Parathyroid adenoma (tissue), 2 donors: ENCODE measurements at regions not wholly inside any gene's neighbourhood (a gene's known extent, or its start where the extent isn't known, plus 50 kb on each side); places are given as distances from the start of the nearest gene placed in this dataset.

Experiments
- H2AFZ ChIP-seq: fragments of 300-600 bp; sonication (generic); one replicate; pipeline ENCODE4 v1.7.0; 2017; ENCODE audit warnings: antibody characterized with exemption, mild to moderate bottlenecking
- H3K27ac ChIP-seq: fragments of 300-600 bp; sonication (generic); one replicate; pipeline ENCODE4 v1.7.0; 2017
- H3K27me3 ChIP-seq: fragments of 300-600 bp; sonication (generic); one replicate; pipeline ENCODE4 v1.7.0; 2017; ENCODE audit warnings: low read length; ENCODE audit not compliant: control insufficient read depth, insufficient read depth
- H3K36me3 ChIP-seq: fragments of 300-600 bp; sonication (generic); one replicate; pipeline ENCODE4 v1.7.0; 2017; ENCODE audit warnings: low read length; ENCODE audit not compliant: control insufficient read depth, insufficient read depth
- H3K4me1 ChIP-seq: fragments of 300-600 bp; sonication (generic); one replicate; pipeline ENCODE4 v1.7.0; 2017; ENCODE audit warnings: control low read depth
- H3K4me2 ChIP-seq: fragments of 300-600 bp; sonication (generic); one replicate; pipeline ENCODE4 v1.7.0; 2017; ENCODE audit warnings: low read length
- H3K4me3 ChIP-seq: fragments of 300-600 bp; sonication (generic); one replicate; pipeline ENCODE4 v1.7.0; 2017; ENCODE audit warnings: low read depth, low read length
- H3K79me2 ChIP-seq: fragments of 300-600 bp; sonication (generic); one replicate; pipeline ENCODE4 v1.7.0; 2017; ENCODE audit warnings: control low read depth
- H3K9ac ChIP-seq: fragments of 300-600 bp; sonication (generic); one replicate; pipeline ENCODE4 v1.7.0; 2017; ENCODE audit warnings: mild to moderate bottlenecking
- H3K9me3 ChIP-seq: fragments of 300-600 bp; sonication (generic); one replicate; pipeline ENCODE4 v1.7.0; 2017; ENCODE audit warnings: low read length; ENCODE audit not compliant: control insufficient read depth
- TF ChIP-seq, protein P1 (sequence below): fragments of 300-600 bp; sonication (generic); IDR thresholded peaks from one replicate; pipeline ENCODE4 v1.7.0; 2017; ENCODE audit warnings: antibody characterized with exemption, mild to moderate bottlenecking
- donor health status: primary hyperparathyroidism.

DNA sequence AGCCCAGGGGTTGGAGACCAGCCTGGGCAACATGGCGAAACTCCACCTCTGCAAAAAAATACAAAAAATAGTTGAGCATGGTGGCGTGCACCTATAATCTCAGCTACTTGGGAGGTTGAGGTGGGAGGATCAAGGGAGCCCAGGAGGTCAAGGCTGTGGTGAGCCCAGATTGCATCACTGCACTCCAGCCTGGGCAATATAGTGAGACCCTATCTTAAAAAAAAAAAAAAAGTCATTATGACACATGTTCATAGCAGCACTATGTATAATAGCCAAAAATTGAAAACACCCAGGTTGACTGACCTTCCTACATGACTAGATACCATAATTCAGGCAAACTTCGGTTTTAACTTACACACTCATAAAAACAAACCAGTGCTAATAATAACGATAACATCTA lies 90.8 kb upstream of the RBPJ start:
- Histone ChIP-seq H3K4me2 (no peak overlapping the region), H3K27ac (no peak overlapping the region), H3K36me3 (no peaks in the 10 kb centered on the region), H3K27me3 (no peaks in the 10 kb centered on the region), H2AFZ (no peak overlapping the region), H3K4me1 (no peaks in the 10 kb centered on the region), H3K9me3 (no peaks in the 10 kb centered on the region), H3K4me3 (no peak overlapping the region), H3K79me2 (no peaks in the 10 kb centered on the region), H3K9ac (no peak overlapping the region)
- TF ChIP-seq, protein P1, sequence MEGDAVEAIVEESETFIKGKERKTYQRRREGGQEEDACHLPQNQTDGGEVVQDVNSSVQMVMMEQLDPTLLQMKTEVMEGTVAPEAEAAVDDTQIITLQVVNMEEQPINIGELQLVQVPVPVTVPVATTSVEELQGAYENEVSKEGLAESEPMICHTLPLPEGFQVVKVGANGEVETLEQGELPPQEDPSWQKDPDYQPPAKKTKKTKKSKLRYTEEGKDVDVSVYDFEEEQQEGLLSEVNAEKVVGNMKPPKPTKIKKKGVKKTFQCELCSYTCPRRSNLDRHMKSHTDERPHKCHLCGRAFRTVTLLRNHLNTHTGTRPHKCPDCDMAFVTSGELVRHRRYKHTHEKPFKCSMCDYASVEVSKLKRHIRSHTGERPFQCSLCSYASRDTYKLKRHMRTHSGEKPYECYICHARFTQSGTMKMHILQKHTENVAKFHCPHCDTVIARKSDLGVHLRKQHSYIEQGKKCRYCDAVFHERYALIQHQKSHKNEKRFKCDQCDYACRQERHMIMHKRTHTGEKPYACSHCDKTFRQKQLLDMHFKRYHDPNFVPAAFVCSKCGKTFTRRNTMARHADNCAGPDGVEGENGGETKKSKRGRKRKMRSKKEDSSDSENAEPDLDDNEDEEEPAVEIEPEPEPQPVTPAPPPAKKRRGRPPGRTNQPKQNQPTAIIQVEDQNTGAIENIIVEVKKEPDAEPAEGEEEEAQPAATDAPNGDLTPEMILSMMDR, result no peak

DNA sequence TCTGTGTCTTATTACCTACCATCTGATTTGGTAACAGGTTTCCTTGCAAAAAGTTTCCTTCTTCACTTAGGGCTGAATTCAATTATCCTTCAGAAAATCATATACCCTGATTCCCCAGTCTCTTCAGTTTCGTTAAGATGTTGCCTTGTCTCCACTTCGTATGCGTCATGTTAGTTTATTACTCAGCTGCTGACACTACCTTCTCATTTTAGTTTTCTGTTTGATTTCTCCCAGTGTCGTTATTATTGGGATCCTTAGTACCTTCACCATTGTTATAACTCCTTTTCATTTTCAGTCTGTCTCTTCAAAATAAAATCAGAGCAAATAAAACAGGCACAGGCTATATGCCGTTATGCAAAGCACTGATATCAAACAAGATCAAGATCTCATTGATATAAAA lies 87.5 kb upstream of the RBPJ start:
- H3K27me3 ChIP-seq, result no peaks in the 10 kb centered on the region
- no peak overlapping the region for H2AFZ ChIP-seq
- H3K4me3 ChIP-seq, result no peak overlapping the region
- TF ChIP-seq, protein P1, result no peak
- H3K79me2 ChIP-seq, result no peaks in the 10 kb centered on the region
- no peak overlapping the region for H3K4me2 ChIP-seq
- no peaks in the 10 kb centered on the region for H3K36me3 ChIP-seq
- no peak overlapping the region for H3K27ac ChIP-seq
- no peaks in the 10 kb centered on the region for H3K4me1 ChIP-seq
- no peaks in the 10 kb centered on the region for H3K9me3 ChIP-seq
- no peak overlapping the region for H3K9ac ChIP-seq

DNA sequence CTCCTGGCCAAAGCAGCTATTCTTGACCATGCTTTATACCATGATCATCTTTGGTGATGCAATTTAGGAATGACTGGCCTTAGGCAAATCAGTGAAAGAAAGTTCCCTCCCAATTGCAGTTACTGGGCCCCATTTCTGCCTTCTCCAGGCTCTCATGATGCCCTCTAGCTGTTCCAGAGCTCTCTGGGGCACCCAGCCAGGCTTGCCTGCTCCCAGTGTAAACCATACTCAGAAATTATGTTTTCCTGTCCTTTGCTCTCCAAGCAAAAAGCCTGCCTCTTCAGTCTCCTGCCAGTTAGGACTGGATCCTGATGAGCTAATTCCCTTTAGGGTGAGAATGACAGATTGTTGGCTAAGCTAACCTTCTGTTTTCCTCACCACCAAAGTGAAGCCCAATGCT lies 85.3 kb upstream of the RBPJ start:
- no peaks in the 10 kb centered on the region for H3K36me3 ChIP-seq
- H3K79me2 ChIP-seq, result no peaks in the 10 kb centered on the region
- H3K9ac ChIP-seq, result no peak overlapping the region
- H3K4me2 ChIP-seq, result no peak overlapping the region
- H3K4me3 ChIP-seq, result no peak overlapping the region
- TF ChIP-seq, protein P1, result no peak
- no peak overlapping the region for H3K27ac ChIP-seq
- H3K27me3 ChIP-seq, result no peaks in the 10 kb centered on the region
- H3K4me1 ChIP-seq, result no peaks in the 10 kb centered on the region
- no peak overlapping the region for H2AFZ ChIP-seq
- no peaks in the 10 kb centered on the region for H3K9me3 ChIP-seq

DNA sequence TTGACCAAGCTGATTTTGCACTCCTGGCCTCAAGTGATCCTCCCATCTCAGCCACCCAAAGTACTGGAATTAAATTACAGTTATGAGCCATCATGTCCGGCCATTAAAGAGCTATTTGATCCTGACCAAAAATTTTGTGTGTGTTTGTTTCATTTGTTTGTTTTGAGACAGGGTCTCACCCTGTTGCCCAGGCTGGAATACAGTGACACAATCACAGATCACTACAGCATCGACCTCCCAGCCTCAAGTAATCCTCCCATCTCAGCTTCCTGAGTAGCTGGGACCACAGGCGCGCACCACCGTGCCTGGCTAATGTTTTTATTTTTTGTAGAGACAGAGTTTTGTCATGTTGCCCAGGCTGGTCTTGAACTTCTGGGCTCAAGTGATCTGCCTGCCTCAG lies 82.9 kb upstream of the RBPJ start:
- Histone ChIP-seq H3K4me2 (no peak overlapping the region), H3K36me3 (no peaks in the 10 kb centered on the region), H3K27ac (no peak overlapping the region), H3K9me3 (no peaks in the 10 kb centered on the region), H3K4me1 (no peaks in the 10 kb centered on the region), H2AFZ (no peak overlapping the region), H3K79me2 (no peaks in the 10 kb centered on the region), H3K4me3 (no peak overlapping the region), H3K27me3 (no peaks in the 10 kb centered on the region), H3K9ac (no peak overlapping the region)
- TF ChIP-seq, protein P1, result no peak

DNA sequence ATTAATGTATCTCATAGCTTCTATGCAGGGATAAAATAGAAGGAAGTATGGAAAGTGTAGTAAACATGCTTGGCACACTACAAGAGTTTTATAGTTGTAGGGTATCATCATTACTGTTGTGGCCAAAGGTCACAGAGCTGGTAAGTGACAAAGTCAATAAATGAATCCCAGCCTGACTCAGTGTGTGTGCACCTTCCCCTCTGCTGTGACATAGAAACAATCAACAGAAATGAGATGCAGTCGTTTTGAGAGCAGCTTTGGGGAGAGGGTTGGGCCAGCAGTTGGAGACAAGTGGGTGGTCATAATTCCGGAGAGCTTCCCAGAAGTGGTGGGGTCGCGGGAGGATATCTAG lies 82.4 kb upstream of the RBPJ start:
- Histone ChIP-seq H3K36me3 (no peaks in the 10 kb centered on the region), H3K4me3 (no peak overlapping the region), H2AFZ (peak overlapping the region; percentile 25), H3K9ac (no peak overlapping the region), H3K27ac (no peak overlapping the region), H3K4me1 (no peaks in the 10 kb centered on the region), H3K27me3 (no peaks in the 10 kb centered on the region), H3K4me2 (peak overlapping the region; percentile 2), H3K79me2 (no peaks in the 10 kb centered on the region), H3K9me3 (no peaks in the 10 kb centered on the region)
- TF ChIP-seq, protein P1, result no peak
